H1 (cell line): ENCODE measurements at regions not wholly inside any gene's neighbourhood (a gene's known extent, or its start where the extent isn't known, plus 50 kb on each side); places are given as distances from the start of the nearest gene placed in this dataset.

Source experiments
- CTCF ChIA-PET: fragments of 300-600 bp; sonication (Branson Sonifier 250); formaldehyde crosslinking; loops from one replicate; lab custom pipeline; 2021; ENCODE audit not compliant: partially characterized antibody; lab: Charles Lee
- POLR2A ChIA-PET: fragments of 300-600 bp; sonication (Branson Sonifier 250); formaldehyde crosslinking; loops from one replicate; lab custom pipeline; 2021; ENCODE audit warnings: inconsistent platforms; ENCODE audit not compliant: partially characterized antibody; lab: Charles Lee
- DNase-seq, 2 experiments: peaks; one replicate each; pipeline versions ENCODE4 v3.0.0 to v3.0.0-alpha.2; 2010 to 2022; ENCODE audit warnings: low spot score in 2 of 2, low read depth in 1 of 2, mixed read lengths in 1 of 2
- FAIRE-seq: peaks from 2 replicates; lab custom pipeline; 2011; peaks lifted over from hg19 to GRCh38; lab: Jason Lieb, UNC
- H2AFZ ChIP-seq: 2 replicates; pipeline ENCODE4 v1.8.1; 2012; ENCODE audit warnings: low read length, inconsistent platforms
- H2AK5ac ChIP-seq: 2 replicates; pipeline ENCODE4 v1.6.1; 2013; ENCODE audit warnings: low read depth, low read length
- H2BK120ac ChIP-seq: replicated peaks from 2 replicates; pipeline ENCODE3; 2013; ENCODE audit warnings: low read depth, low read length, inconsistent platforms
- H2BK12ac ChIP-seq: 2 replicates; pipeline ENCODE4 v1.6.1; 2013; ENCODE audit warnings: low read depth, low read length
- H2BK15ac ChIP-seq: 2 replicates; pipeline ENCODE4 v1.6.1; 2013; ENCODE audit warnings: low read length
- H2BK20ac ChIP-seq: 2 replicates; pipeline ENCODE4 v1.6.1; 2013; ENCODE audit warnings: low read length
- H2BK5ac ChIP-seq: 2 replicates; pipeline ENCODE4 v1.6.1; 2013; ENCODE audit warnings: low read depth, low read length
- H3K14ac ChIP-seq: 2 replicates; pipeline ENCODE4 v1.6.1; 2013; ENCODE audit warnings: inconsistent platforms; ENCODE audit not compliant: insufficient read length
- H3K18ac ChIP-seq: 2 replicates; pipeline ENCODE4 v1.6.1; 2013; ENCODE audit warnings: low read length; ENCODE audit errors: extremely low read depth
- H3K23ac ChIP-seq: 2 replicates; pipeline ENCODE4 v1.6.1; 2013; ENCODE audit warnings: inconsistent platforms; ENCODE audit not compliant: insufficient read length
- H3K23me2 ChIP-seq: 2 replicates; pipeline ENCODE4 v1.6.1; 2013; ENCODE audit warnings: low read depth, low read length
- H3K27ac ChIP-seq: 2 replicates; pipeline ENCODE4 v1.6.1; 2011; ENCODE audit warnings: low read depth, low read length, inconsistent platforms
- H3K27me3 ChIP-seq, 4 experiments: replicated peaks in 1 of 4; 1 replicate in 1 of 4; 2 replicates in 3 of 4; pipeline versions ENCODE4 v1.6.1 to v1.8.1; 2011 to 2013; ENCODE audit warnings: low read length in 3 of 4, mild to moderate bottlenecking in 3 of 4, inconsistent platforms in 2 of 4, mixed read lengths in 2 of 4, moderate library complexity in 1 of 4; ENCODE audit not compliant: control insufficient read depth in 3 of 4, insufficient read depth in 3 of 4; ENCODE audit errors: extremely low read depth in 1 of 4
- H3K36me3 ChIP-seq, 4 experiments: 2 replicates each; pipeline versions ENCODE4 v1.6.1 to v1.8.1; 2011 to 2013; ENCODE audit warnings: mild to moderate bottlenecking in 4 of 4, low read length in 3 of 4, moderate library complexity in 2 of 4, control low read depth in 1 of 4, inconsistent platforms in 1 of 4; ENCODE audit not compliant: insufficient read depth in 4 of 4, control insufficient read depth in 2 of 4
- H3K4ac ChIP-seq: replicated peaks from 2 replicates; pipeline ENCODE3; 2013; ENCODE audit warnings: low read length, low read depth, mixed read lengths, inconsistent platforms; ENCODE audit not compliant: insufficient read length
- H3K4me1 ChIP-seq, 4 experiments: replicated peaks in 1 of 4; 1 replicate in 1 of 4; 2 replicates in 3 of 4; pipeline versions ENCODE4 v1.6.1 to v1.8.1; 2011 to 2013; ENCODE audit warnings: low read length in 3 of 4, inconsistent platforms in 2 of 4, mixed read lengths in 1 of 4; ENCODE audit not compliant: insufficient read depth in 4 of 4, control insufficient read depth in 3 of 4
- H3K4me2 ChIP-seq, 2 experiments: 2 replicates each; pipeline versions ENCODE4 v1.6.1 to v1.8.1; 2011 to 2013; ENCODE audit warnings: low read depth in 2 of 2, low read length in 2 of 2, control low read depth in 1 of 2, inconsistent platforms in 1 of 2, mild to moderate bottlenecking in 1 of 2; ENCODE audit not compliant: insufficient read depth in 1 of 2
- H3K4me3 ChIP-seq, 4 experiments: fragments of 200-600, 300-600 bp in 1 of 4; sonication (generic), shearing (Covaris generic), sonication (Bioruptor Twin) in 1 of 4; 2 replicates each; pipeline versions ENCODE4 v1.5.1 to v1.8.1; 2011 to 2016; ENCODE audit warnings: low read length in 4 of 4, low read depth in 3 of 4, control low read depth in 2 of 4, inconsistent platforms in 2 of 4, mild to moderate bottlenecking in 2 of 4, mixed read lengths in 1 of 4, moderate library complexity in 1 of 4; ENCODE audit not compliant: insufficient read depth in 2 of 4; ENCODE audit errors: extremely low read depth in 1 of 4
- H3K56ac ChIP-seq: replicated peaks from 2 replicates; pipeline ENCODE3; 2013; ENCODE audit warnings: low read depth, mild to moderate bottlenecking, mixed read lengths, low read length, inconsistent platforms; ENCODE audit not compliant: insufficient read length
- H3K79me1 ChIP-seq: 2 replicates; pipeline ENCODE4 v1.6.1; 2013; ENCODE audit warnings: low read depth, low read length, control low read depth
- H3K79me2 ChIP-seq, 2 experiments: 2 replicates each; pipeline versions ENCODE4 v1.6.1 to v1.8.1; 2012 to 2013; ENCODE audit warnings: low read length in 2 of 2, mild to moderate bottlenecking in 2 of 2, inconsistent platforms in 1 of 2; ENCODE audit not compliant: insufficient read depth in 2 of 2, control insufficient read depth in 1 of 2
- H3K9ac ChIP-seq, 4 experiments: replicated peaks in 1 of 4; 1 replicate in 1 of 4; 2 replicates in 3 of 4; pipeline versions ENCODE4 v1.6.1 to v1.8.1; 2011 to 2013; ENCODE audit warnings: low read depth in 3 of 4, low read length in 3 of 4, control low read depth in 2 of 4, mild to moderate bottlenecking in 2 of 4, moderate library complexity in 2 of 4, inconsistent platforms in 1 of 4; ENCODE audit errors: extremely low read depth in 1 of 4
- H3K9me3 ChIP-seq, 2 experiments: 2 replicates each; pipeline versions ENCODE4 v1.6.1 to v1.8.1; 2012 to 2013; ENCODE audit warnings: mild to moderate bottlenecking in 2 of 2, moderate library complexity in 2 of 2, control low read depth in 1 of 2, inconsistent platforms in 1 of 2, low read depth in 1 of 2, low read length in 1 of 2, mixed read lengths in 1 of 2; ENCODE audit not compliant: insufficient read depth in 2 of 2
- H4K20me1 ChIP-seq, 2 experiments: replicated peaks in 1 of 2; 2 replicates each; pipeline versions ENCODE3 to v1.8.1; 2011 to 2013; ENCODE audit warnings: inconsistent platforms in 2 of 2, low read length in 2 of 2, mild to moderate bottlenecking in 1 of 2; ENCODE audit not compliant: insufficient read depth in 2 of 2, control insufficient read depth in 1 of 2
- H4K5ac ChIP-seq: 2 replicates; pipeline ENCODE4 v1.6.1; 2013; ENCODE audit warnings: low read length, low read depth, mixed read lengths, inconsistent platforms; ENCODE audit not compliant: insufficient read length
- H4K8ac ChIP-seq: 2 replicates; pipeline ENCODE4 v1.8.0; 2013; ENCODE audit warnings: mild to moderate bottlenecking, moderate library complexity, low read length, inconsistent platforms; ENCODE audit not compliant: insufficient read depth; ENCODE audit errors: extremely low read depth
- H4K91ac ChIP-seq: replicated peaks from 2 replicates; pipeline ENCODE3; 2013; ENCODE audit warnings: low read length, mixed read lengths, inconsistent platforms; ENCODE audit not compliant: insufficient read length
- BACH1 ChIP-seq: IDR thresholded peaks from 2 replicates; pipeline ENCODE4 v1.6.1; 2012; ENCODE audit warnings: low read length, improper control_type of control experiment
- CEBPB ChIP-seq: IDR thresholded peaks from 2 replicates; pipeline ENCODE4 v1.6.1; 2012; ENCODE audit warnings: low read depth, low read length
- CREB1 ChIP-seq: IDR thresholded peaks from 2 replicates; pipeline ENCODE4 v1.6.1; 2012; ENCODE audit warnings: inconsistent platforms
- EP300 ChIP-seq, 2 experiments: IDR thresholded peaks; 1 replicate in 1 of 2; 2 replicates in 1 of 2; pipeline ENCODE4 v1.6.1; 2011 to 2012; ENCODE audit warnings: low read depth in 2 of 2, low read length in 2 of 2, mild to moderate bottlenecking in 2 of 2, borderline replicate concordance in 1 of 2, inconsistent platforms in 1 of 2, moderate library complexity in 1 of 2
- GABPA ChIP-seq: IDR thresholded peaks from 2 replicates; pipeline ENCODE4 v1.6.1; 2011; ENCODE audit warnings: mild to moderate bottlenecking, low read length, moderate library complexity, borderline replicate concordance; ENCODE audit not compliant: insufficient read depth
- JUN ChIP-seq: IDR thresholded peaks from 2 replicates; pipeline ENCODE4 v1.6.1; 2011; ENCODE audit warnings: low read depth, mild to moderate bottlenecking, improper control_type of control experiment, low read length
- KDM5A ChIP-seq: fragments of 200-600 bp; IDR thresholded peaks from 2 replicates; pipeline ENCODE4 v1.7.1; 2012; ENCODE audit warnings: mild to moderate bottlenecking, low read length, inconsistent platforms, mixed read lengths
- NRF1 ChIP-seq: IDR thresholded peaks from 2 replicates; pipeline ENCODE4 v1.6.1; 2011; ENCODE audit warnings: mild to moderate bottlenecking, low read depth, low read length, improper control_type of control experiment
- POU5F1 ChIP-seq: IDR thresholded peaks from 2 replicates; pipeline ENCODE4 v1.6.1; 2011; ENCODE audit warnings: low read depth, mild to moderate bottlenecking, low read length, moderate library complexity
- RXRA ChIP-seq: IDR thresholded peaks from 2 replicates; pipeline ENCODE4 v1.6.1; 2011; ENCODE audit warnings: low read depth, mild to moderate bottlenecking, low read length, moderate library complexity; ENCODE audit not compliant: insufficient read depth
- SIN3A ChIP-seq, 2 experiments: IDR thresholded peaks in 1 of 2; conservative IDR thresholded peaks in 1 of 2; 2 replicates each; pipeline ENCODE4 v1.6.1; 2011 to 2012; ENCODE audit warnings: low read length in 2 of 2, improper control_type of control experiment in 1 of 2, low read depth in 1 of 2, mild to moderate bottlenecking in 1 of 2
- SP1 ChIP-seq: IDR thresholded peaks from 2 replicates; pipeline ENCODE4 v1.6.1; 2011; ENCODE audit warnings: low read depth, low read length
- SP4 ChIP-seq: IDR thresholded peaks from 2 replicates; pipeline ENCODE4 v1.6.1; 2012; ENCODE audit warnings: low read length, inconsistent platforms
- TAF1 ChIP-seq: IDR thresholded peaks from 2 replicates; pipeline ENCODE4 v1.6.1; 2011; ENCODE audit warnings: mild to moderate bottlenecking, low read depth, low read length
- WGBS, 2 experiments: shearing (Covaris generic) in 1 of 2; methylation state at CpG; one replicate each; pipeline versions ENCODE4 v1.1.6 to v1.1.7; 2013 to 2015; ENCODE audit warnings: low lambda C conversion rate in 2 of 2, mixed read lengths in 2 of 2, inconsistent platforms in 1 of 2, low coverage in 1 of 2, missing lambda C conversion rate in 1 of 2; ENCODE audit not compliant: insufficient replicate concordance in 2 of 2, insufficient coverage in 1 of 2, insufficient read length in 1 of 2; ENCODE audit errors: extremely low coverage in 1 of 2, missing lambda C conversion rate in 1 of 2; 5-methylcytosine and 5-hydroxymethylcytosine counted together

- Histone ChIP-seq H2BK5ac (no peak overlapping the region), H3K23me2 (no peaks in the 10 kb centered on the region), H4K20me1 (no peaks in the 10 kb centered on the region), H3K18ac (no peak overlapping the region), H2BK20ac (no peak overlapping the region), H3K14ac (no peak overlapping the region), H4K8ac (no peak overlapping the region), H3K23ac (no peak overlapping the region), H3K9me3 (no peaks in the 10 kb centered on the region), H3K79me1 (no peaks in the 10 kb centered on the region), H3K27ac (no peak overlapping the region), H2BK12ac (no peak overlapping the region), H2AK5ac (no peak overlapping the region), H3K36me3 (no peaks in the 10 kb centered on the region), H3K4me2 (no peak overlapping the region), H3K9ac (no peak overlapping the region), H3K4ac (no peak overlapping the region), H3K27me3 (no peaks in the 10 kb centered on the region), H3K4me3 (no peak overlapping the region), H2AFZ (no peak overlapping the region), H2BK120ac (no peak overlapping the region), H3K56ac (no peak overlapping the region), H4K91ac (no peak overlapping the region), H3K79me2 (no peaks in the 10 kb centered on the region), H3K4me1 (no peaks in the 10 kb centered on the region), H2BK15ac (no peak overlapping the region), H4K5ac (no peak overlapping the region)
- TF ChIP-seq SP1 (no peak), RXRA (no peak), POU5F1 (no peak), CEBPB (no peak), KDM5A (no peak), NRF1 (no peak), SP4 (no peak), SIN3A (conservative IDR thresholded peaks at IDR 0.05 in 1 of 2, IDR thresholded peaks at IDR 0.05 in 1 of 2; ENCODE audit: low read depth in 1 of 2, low read length in 2 of 2) (no peak), BACH1 (no peak), JUN (no peak), EP300 (IDR thresholded peaks at IDR 0.05; ENCODE audit: borderline replicate concordance in 1 of 2, low read depth in 2 of 2, low read length in 2 of 2) (no peak), TAF1 (no peak), CREB1 (no peak), GABPA (no peak)
- WGBS, 2 experiments = 80% methylated on average over 6 of the region's 6 CpGs; no CpG with 5 or more reads in 1 of the 2 experiments
- POLR2A ChIA-PET = no interaction called here
- DNase-seq = no peak
- CTCF ChIA-PET = no interaction called here
- no peak for FAIRE-seq
These were observed 177.0 kb upstream of the PRDM1 start for GRCh38 chr6:105909106-105909505.
